Heart right ventricle (tissue), 16 donors: ENCODE measurements at regions not wholly inside any gene's neighbourhood (a gene's known extent, or its start where the extent isn't known, plus 50 kb on each side); places are given as distances from the start of the nearest gene placed in this dataset.
"Not testable (repeated sequence)": the region's sequence is repeated elsewhere in the genome, so short reads cannot be mapped to it uniquely, and the experiment has no call there.

Experiments
- ATAC-seq, 8 donors: fragments of 200-7000 bp; cut with Tn5 transposase; one replicate each; pipeline ENCODE4 v1.9.1; 2020; ENCODE audit warnings: mild to moderate bottlenecking in 8 of 8, moderate library complexity in 8 of 8, moderate number of reproducible peaks in 1 of 8
- DNase-seq, 2 donors: peaks; one replicate each; pipeline ENCODE4 v3.0.0-alpha.2; 2020
- H3K27ac ChIP-seq, 10 donors: fragments of 200-600 bp; sonication (generic) in 2 of 10; one replicate each; pipeline versions ENCODE4 v1.5.0 to v1.8.0; 2020 to 2022; ENCODE audit warnings: mild to moderate bottlenecking in 3 of 10
- H3K27me3 ChIP-seq, 7 donors: fragments of 200-600 bp; one replicate each; pipeline ENCODE4 v1.8.0; 2021 to 2022; ENCODE audit warnings: mild to moderate bottlenecking in 2 of 7
- H3K36me3 ChIP-seq, 9 donors: fragments of 200-600 bp; sonication (generic) in 1 of 9; one replicate each; pipeline versions ENCODE4 v1.5.0 to v1.8.0; 2020 to 2022; ENCODE audit warnings: mild to moderate bottlenecking in 2 of 9
- H3K4me1 ChIP-seq, 9 donors: fragments of 200-600 bp; sonication (generic) in 1 of 9; one replicate each; pipeline versions ENCODE4 v1.5.0 to v1.8.0; 2020 to 2022; ENCODE audit warnings: mild to moderate bottlenecking in 4 of 9
- H3K4me3 ChIP-seq, 10 donors: fragments of 200-600 bp; sonication (generic) in 2 of 10; one replicate each; pipeline versions ENCODE4 v1.5.0 to v1.8.0; 2020 to 2022; ENCODE audit warnings: mild to moderate bottlenecking in 7 of 10, moderate library complexity in 2 of 10
- H3K9me3 ChIP-seq, 11 donors: fragments of 200-600 bp in 10 of 11; sonication (generic) in 2 of 11; one replicate each; pipeline versions ENCODE4 v1.5.0 to v1.8.0; 2013 to 2022; ENCODE audit warnings: mild to moderate bottlenecking in 2 of 11, control low read depth in 1 of 11, moderate library complexity in 1 of 11
- CTCF ChIP-seq, 9 donors: fragments of 200-600 bp; sonication (generic) in 2 of 9; IDR thresholded peaks; one replicate each; pipeline versions ENCODE4 v1.5.0 to v1.8.0; 2021 to 2022; ENCODE audit warnings: antibody characterized with exemption in 9 of 9, mild to moderate bottlenecking in 5 of 9, moderate library complexity in 1 of 9
- WGBS, 2 donors: extraction: QIAGEN DNeasy Blood & Tissue Kit; methylation state at CpG; one replicate each; pipeline ENCODE4 v1.1.7; 2013; ENCODE audit warnings: inconsistent platforms in 1 of 2; 5-methylcytosine and 5-hydroxymethylcytosine counted together
- intact Hi-C, 10 donors: fragments of 100-400 bp; cut with DNase I; formaldehyde crosslinking; loops; one replicate each; pipeline versions ENCODE4 v1.11.1 to v1.14.2; 2022
- donor health status: Arrhythmogenic right ventricular cardiomyopathy.
- donor health status: ischemic (EF 13 %, LVEDD 7.1; RV severe dilation, severe dysfunction).
- donor health status: healthy with polysubstance abuse.
- donor health status: DM: no; HTN: yes; CAD: no.
- donor health status: DM: no; HTN: no; CAD: no.
- donor health status: ischemic (EF 25% LVEDD 6.9; RV normal size, moderate dysfunction).
- donor health status: ischemic (EF 25% LVEDD 5.7; RV mildly dilated, moderate dysfunction).
- donor health status: healthy.
- donor health status: DM: yes; HTN: yes; CAD: no.
- donor health status: Ischemic cardiomyopathy.
- donor health status: ischemic (EF 35%, LVEDD 5.7; RV mildly dilated, moderate dysfunction).
- donor health status: nonischemic (EF 11% LVEDD 7.7; RV severe dilation, severe dysfunction).
- donor health status: DM: yes; HTN: yes; CAD: no.
- donor health status: PGD.
- donor health status: ischemic (EF 29% LVEDD 5.4; RV normal size, mild dysfunction).
- donor health status: nonischemic (EF 23%, LVEDD 6.1; RV moderate dilation, normal function).

DNA sequence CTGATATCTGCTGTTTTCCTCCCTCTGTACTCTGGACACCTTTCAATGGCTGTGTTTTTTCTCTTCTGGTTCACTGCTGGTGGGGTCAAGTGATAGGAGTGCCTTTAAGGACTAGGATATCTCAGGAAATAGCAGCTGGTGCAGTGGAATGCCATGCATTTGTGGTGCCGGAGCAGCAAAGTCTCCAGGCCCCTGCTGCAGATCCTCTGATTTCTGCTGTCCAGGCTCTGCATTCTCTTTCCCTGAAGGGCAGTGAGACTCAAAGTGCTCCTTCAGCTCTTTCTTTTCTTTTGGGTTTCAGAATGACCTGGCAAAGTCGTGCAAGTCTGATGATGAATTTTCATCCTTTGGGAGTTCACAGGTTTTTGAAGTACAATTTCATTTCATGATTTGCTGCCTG, 774.3 kb downstream of the FAM181B start:
- peaks cover 0 to 11% (median 0%) of the 10 kb centered on the region in 11 donors for H3K9me3 ChIP-seq
- 22 to 23% methylated on average over 2 of the region's 2 CpGs for WGBS, 2 donors
- H3K36me3 ChIP-seq = no peaks in the 10 kb centered on the region
- ATAC-seq (no peak), DNase-seq (no peak)
- no peaks in the 10 kb centered on the region for H3K27me3 ChIP-seq
- no peak overlapping the region for H3K4me3 ChIP-seq
- no peaks in the 10 kb centered on the region for H3K4me1 ChIP-seq
- H3K27ac ChIP-seq = no peak overlapping the region
- intact Hi-C loops = loop anchor here in 1 of 10 donors (10.0 kb wide), 1 partner anchor 55 kb away; no protein-coding TSS in a partner anchor
- no peak for TF ChIP-seq CTCF (IDR thresholded peaks at IDR 0.05)

DNA sequence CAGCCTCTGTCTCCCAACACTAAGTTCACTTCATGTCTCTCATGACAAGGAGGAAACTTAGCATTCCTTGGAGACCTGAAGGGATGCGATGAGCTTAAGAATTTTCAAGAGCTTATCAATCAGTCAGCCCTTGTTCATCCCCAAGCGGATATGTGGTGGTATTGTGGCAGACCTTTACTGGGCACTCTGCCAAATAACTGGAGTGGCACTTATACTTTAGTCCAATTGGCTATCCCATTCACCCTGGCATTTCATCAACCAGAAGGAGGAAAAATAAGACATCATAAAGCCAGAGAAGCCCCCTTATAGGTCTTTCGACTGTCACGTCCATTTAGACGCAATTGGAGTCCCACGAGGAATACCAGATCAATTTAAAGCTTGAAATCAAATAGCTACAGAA, 779.4 kb downstream of the FAM181B start:
- intact Hi-C loops = loop anchor here in 1 of 10 donors (10.0 kb wide), 1 partner anchor 60 kb away; no protein-coding TSS in a partner anchor
- peaks cover 0 to 15% (median 0%) of the 10 kb centered on the region in 11 donors for H3K9me3 ChIP-seq
- DNase-seq, H3K27me3 ChIP-seq, H3K4me1 ChIP-seq, ATAC-seq, H3K36me3 ChIP-seq, H3K27ac ChIP-seq, H3K4me3 ChIP-seq: not testable (repeated sequence)
- WGBS, 2 donors = 74 to 82% methylated on average over 6 of the region's 6 CpGs

DNA sequence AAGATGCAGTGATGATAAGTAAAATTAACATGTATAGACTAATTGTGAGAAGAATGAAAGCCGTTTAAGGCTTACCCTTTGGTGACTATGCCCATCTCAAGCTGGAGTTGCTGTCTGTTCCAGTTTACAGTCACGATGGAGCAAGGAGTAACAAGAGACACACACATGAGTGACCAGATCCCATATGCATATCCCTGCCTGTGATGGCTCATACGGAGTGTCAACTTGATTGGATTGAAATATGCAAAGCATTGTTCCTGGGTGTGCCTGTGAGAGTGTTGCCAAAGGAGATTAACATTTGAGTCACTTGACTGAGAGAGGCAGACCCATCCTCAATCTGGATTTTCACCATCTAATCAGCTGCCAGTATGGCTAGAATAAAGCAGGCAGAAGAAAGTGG, 786.8 kb downstream of the FAM181B start:
- no peaks in the 10 kb centered on the region for H3K4me1 ChIP-seq
- no peaks in the 10 kb centered on the region for H3K27me3 ChIP-seq
- intact Hi-C loops = no loop called here
- H3K27ac ChIP-seq = no peak overlapping the region
- TF ChIP-seq CTCF (IDR thresholded peaks at IDR 0.05) = no peak
- H3K36me3 ChIP-seq = no peaks in the 10 kb centered on the region
- 67 to 72% methylated on average over 3 of the region's 3 CpGs for WGBS, 2 donors
- ATAC-seq (no peak), DNase-seq (no peak)
- H3K4me3 ChIP-seq = no peak overlapping the region
- H3K9me3 ChIP-seq = peaks cover 0 to 4% (median 0%) of the 10 kb centered on the region in 11 donors

DNA sequence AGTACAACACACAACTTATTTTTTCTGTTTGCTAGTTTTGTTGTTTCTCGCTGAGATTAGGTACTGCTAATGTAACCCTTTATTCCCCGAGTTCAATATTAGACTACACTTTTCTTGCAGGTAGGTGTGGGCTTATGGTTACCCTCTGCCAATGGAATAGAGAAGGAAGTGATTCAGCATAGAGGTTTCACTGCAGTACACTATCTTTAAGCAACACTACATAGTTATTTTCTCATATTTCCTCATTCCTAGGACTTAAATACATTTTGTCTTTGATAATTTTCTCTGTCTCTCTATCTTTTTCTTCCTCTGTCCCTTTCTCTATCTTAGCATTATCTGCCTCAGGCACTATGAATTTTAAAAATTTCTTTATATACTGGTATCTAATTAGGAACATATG, 791.0 kb downstream of the FAM181B start:
- Histone ChIP-seq H3K27ac (no peak overlapping the region), H3K27me3 (no peaks in the 10 kb centered on the region), H3K36me3 (no peaks in the 10 kb centered on the region), H3K9me3 (peaks cover 0 to 8% (median 0%) of the 10 kb centered on the region in 11 donors), H3K4me3 (no peak overlapping the region), H3K4me1 (no peaks in the 10 kb centered on the region)
- DNase-seq = no peak
- 63 to 75% methylated on average over 2 of the region's 2 CpGs for WGBS, 2 donors
- intact Hi-C loops = no loop called here
- no peak for ATAC-seq
- TF ChIP-seq CTCF (IDR thresholded peaks at IDR 0.05) = no peak

DNA sequence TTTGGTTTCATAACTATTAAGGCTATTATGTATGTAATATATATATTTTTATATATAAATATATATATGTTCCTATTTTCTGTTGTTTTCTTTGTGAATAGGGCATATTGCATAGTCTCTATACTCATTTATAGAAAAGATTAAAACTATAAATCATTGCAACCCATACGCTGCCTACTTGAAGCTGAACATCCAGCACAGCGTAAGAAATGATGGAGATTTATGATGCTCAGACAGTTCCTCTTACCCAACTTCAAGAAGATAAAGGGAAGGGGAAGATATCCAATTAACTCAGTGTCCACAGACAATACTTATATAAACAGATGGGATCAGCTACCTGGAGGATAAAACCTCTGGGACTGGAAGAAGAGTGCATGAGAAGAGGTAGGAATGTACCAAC, 791.7 kb downstream of the FAM181B start:
- Histone ChIP-seq H3K4me1 (no peaks in the 10 kb centered on the region), H3K27me3 (no peaks in the 10 kb centered on the region), H3K27ac (no peak overlapping the region), H3K36me3 (no peaks in the 10 kb centered on the region), H3K4me3 (no peak overlapping the region), H3K9me3 (peaks cover 0 to 8% (median 0%) of the 10 kb centered on the region in 11 donors)
- no peak for TF ChIP-seq CTCF (IDR thresholded peaks at IDR 0.05)
- ATAC-seq (no peak), DNase-seq (no peak)
- intact Hi-C loops = no loop called here
- WGBS, 2 donors = 86 to 90% methylated on average over 2 of the region's 2 CpGs
